ENCODE measurements at regions not wholly inside any gene's neighbourhood (a gene's known extent, or its start where the extent isn't known, plus 50 kb on each side); places are given as distances from the start of the nearest gene placed in this dataset.

DNA sequence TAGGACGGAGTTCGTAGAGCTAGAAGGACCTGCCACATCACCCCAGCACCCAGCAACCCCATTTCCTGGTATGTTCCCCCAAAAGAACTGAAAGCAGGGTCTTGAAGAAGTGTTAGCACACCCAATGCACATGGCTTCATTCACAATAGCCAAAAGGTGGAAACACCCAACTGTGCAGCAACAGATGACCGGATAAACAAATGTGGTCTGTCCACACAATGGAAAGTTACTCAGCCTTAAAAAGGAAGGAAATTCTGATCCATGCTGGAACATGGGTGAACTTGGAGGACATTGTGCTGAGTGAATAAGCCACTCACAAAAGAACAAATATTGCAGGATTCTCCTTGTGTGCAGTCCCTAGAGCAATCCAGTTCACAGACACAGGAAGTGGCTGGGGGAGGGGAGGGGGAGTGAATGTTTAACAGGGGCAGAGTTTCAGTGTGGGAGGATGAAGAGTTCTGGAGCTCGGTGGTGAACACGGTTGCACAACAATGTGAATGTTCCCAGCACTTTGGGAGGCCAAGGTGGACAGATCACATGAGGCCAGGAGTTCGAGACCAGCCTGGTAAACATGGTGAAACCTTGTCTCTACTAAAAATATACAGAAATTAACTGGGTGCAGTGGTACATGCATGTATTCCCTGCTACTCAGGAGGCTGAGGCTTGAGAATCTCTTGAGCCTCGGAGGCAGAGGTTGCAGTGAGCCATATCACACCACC, 157.5 kb downstream of the NUP210 start:
- TF ChIP-seq POLR2A (IDR thresholded peaks at IDR 0.05; ENCODE audit: extremely low read depth, insufficient read length): no peak
- no peak for TF ChIP-seq MAX (IDR thresholded peaks at IDR 0.05; ENCODE audit: low read depth, low read length)

All from NB4 (cell line).